ENCODE measurements at regions not wholly inside any gene's neighbourhood (a gene's known extent, or its start where the extent isn't known, plus 50 kb on each side); places are given as distances from the start of the nearest gene placed in this dataset.

DNA sequence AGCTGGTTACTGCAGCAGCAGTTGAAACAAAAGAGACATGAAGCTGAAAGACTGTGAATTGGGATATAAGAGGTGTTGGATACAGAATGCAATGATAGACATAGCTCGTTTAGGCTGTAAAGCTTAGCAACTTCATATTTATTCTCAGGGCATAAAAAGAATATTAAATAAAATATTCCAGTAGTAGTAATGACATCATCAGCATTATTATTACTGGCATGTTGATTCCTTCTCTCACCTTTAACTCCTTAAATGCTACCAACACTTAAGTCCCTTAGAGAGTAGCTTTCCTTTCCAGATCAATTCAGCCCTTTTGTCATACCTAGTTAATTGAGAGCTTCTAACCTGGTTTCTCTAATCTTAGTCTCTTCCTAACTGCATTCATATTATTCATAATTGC, 81.4 kb upstream of the STXBP5 start:
- H3K4me2 ChIP-seq: no peak overlapping the region
- H3K36me3 ChIP-seq (ENCODE audit: insufficient read depth): no peaks in the 10 kb centered on the region
- no peak for TF ChIP-seq CTCF (conservative IDR thresholded peaks at IDR 0.05; ENCODE audit: low read depth, low read length)
- no peaks in the 10 kb centered on the region for H3K4me1 ChIP-seq (ENCODE audit: low read depth, poor library complexity, severe bottlenecking)
- H3K27ac ChIP-seq: no peak overlapping the region
- no peak overlapping the region for H3K9ac ChIP-seq
- no peak overlapping the region for H2AFZ ChIP-seq (ENCODE audit: low read depth)
- H3K27me3 ChIP-seq (ENCODE audit: insufficient read depth, low read depth): no peaks in the 10 kb centered on the region
- H3K79me2 ChIP-seq (ENCODE audit: insufficient read depth, low read depth): no peaks in the 10 kb centered on the region
- H4K20me1 ChIP-seq (ENCODE audit: insufficient read depth): no peaks in the 10 kb centered on the region
- no peak overlapping the region for H3K4me3 ChIP-seq (IDR thresholded peaks at IDR 0.05; ENCODE audit: insufficient read depth, low read depth, low read length)

DNA sequence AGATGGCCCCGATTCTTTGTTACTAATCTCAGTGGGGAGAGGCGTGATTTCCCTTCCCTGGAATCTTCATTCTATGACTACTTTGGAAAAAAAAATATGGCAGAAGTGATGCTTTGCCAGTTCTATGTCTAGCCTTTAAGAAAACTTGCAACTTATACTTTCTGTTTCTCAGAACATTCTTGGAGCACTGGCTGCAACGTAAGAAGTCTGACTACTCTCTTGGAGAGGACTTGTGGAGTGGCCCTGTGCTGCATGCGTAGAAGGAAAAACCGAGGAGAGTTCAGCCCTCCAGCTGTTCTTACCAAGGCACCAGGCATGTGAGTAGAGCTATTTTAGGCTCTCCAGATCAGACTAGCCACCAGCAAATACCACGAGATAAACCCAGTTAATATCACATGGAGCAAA, 77.6 kb upstream of the STXBP5 start:
- H3K4me1 ChIP-seq (ENCODE audit: low read depth, poor library complexity, severe bottlenecking): no peaks in the 10 kb centered on the region
- H3K79me2 ChIP-seq (ENCODE audit: insufficient read depth, low read depth): no peaks in the 10 kb centered on the region
- TF ChIP-seq CTCF (conservative IDR thresholded peaks at IDR 0.05; ENCODE audit: low read depth, low read length): no peak
- H3K27me3 ChIP-seq (ENCODE audit: insufficient read depth, low read depth): no peaks in the 10 kb centered on the region
- H3K4me3 ChIP-seq (IDR thresholded peaks at IDR 0.05; ENCODE audit: insufficient read depth, low read depth, low read length): no peak overlapping the region
- no peak overlapping the region for H2AFZ ChIP-seq (ENCODE audit: low read depth)
- H3K27ac ChIP-seq: no peak overlapping the region
- H4K20me1 ChIP-seq (ENCODE audit: insufficient read depth): no peaks in the 10 kb centered on the region
- H3K36me3 ChIP-seq (ENCODE audit: insufficient read depth): no peaks in the 10 kb centered on the region
- H3K4me2 ChIP-seq: no peak overlapping the region
- no peak overlapping the region for H3K9ac ChIP-seq

GRCh38 chr6:147127587-147127986, 76.6 kb upstream of the STXBP5 start:
- Histone ChIP-seq H3K4me3 (IDR thresholded peaks at IDR 0.05; ENCODE audit: insufficient read depth, low read depth, low read length) (no peak overlapping the region), H3K4me2 (no peak overlapping the region), H2AFZ (ENCODE audit: low read depth) (no peak overlapping the region), H3K27me3 (ENCODE audit: insufficient read depth, low read depth) (no peaks in the 10 kb centered on the region), H3K4me1 (ENCODE audit: low read depth, poor library complexity, severe bottlenecking) (no peaks in the 10 kb centered on the region), H4K20me1 (ENCODE audit: insufficient read depth) (no peaks in the 10 kb centered on the region), H3K27ac (no peak overlapping the region), H3K79me2 (ENCODE audit: insufficient read depth, low read depth) (no peaks in the 10 kb centered on the region), H3K9ac (no peak overlapping the region), H3K36me3 (ENCODE audit: insufficient read depth) (no peaks in the 10 kb centered on the region)
- TF ChIP-seq CTCF (conservative IDR thresholded peaks at IDR 0.05; ENCODE audit: low read depth, low read length): no peak

- Histone ChIP-seq H3K27ac (no peak overlapping the region), H3K36me3 (ENCODE audit: insufficient read depth) (no peaks in the 10 kb centered on the region), H3K79me2 (ENCODE audit: insufficient read depth, low read depth) (no peaks in the 10 kb centered on the region), H3K4me3 (IDR thresholded peaks at IDR 0.05; ENCODE audit: insufficient read depth, low read depth, low read length) (no peak overlapping the region), H2AFZ (ENCODE audit: low read depth) (no peak overlapping the region), H3K9ac (no peak overlapping the region), H3K27me3 (ENCODE audit: insufficient read depth, low read depth) (no peaks in the 10 kb centered on the region), H3K4me1 (ENCODE audit: low read depth, poor library complexity, severe bottlenecking) (no peaks in the 10 kb centered on the region), H4K20me1 (ENCODE audit: insufficient read depth) (no peaks in the 10 kb centered on the region), H3K4me2 (no peak overlapping the region)
- no peak for TF ChIP-seq CTCF (conservative IDR thresholded peaks at IDR 0.05; ENCODE audit: low read depth, low read length)
Measured at GRCh38 chr6:147128056-147128455, 76.2 kb upstream of the STXBP5 start.

All from KMS-11 (cell line).